ENCODE measurements at regions not wholly inside any gene's neighbourhood (a gene's known extent, or its start where the extent isn't known, plus 50 kb on each side); places are given as distances from the start of the nearest gene placed in this dataset.

GRCh38 chr7:149682038-149682437, 91.3 kb downstream of the ZNF467 start:
- TF ChIP-seq POLR2A (IDR thresholded peaks at IDR 0.05; ENCODE audit: low read depth) (no peak), POLR2AphosphoS5 (IDR thresholded peaks at IDR 0.05) (no peak)
